HEK293 (cell line): ENCODE measurements at regions not wholly inside any gene's neighbourhood (a gene's known extent, or its start where the extent isn't known, plus 50 kb on each side); places are given as distances from the start of the nearest gene placed in this dataset.

ENCODE experiments used
- CTCF ChIA-PET: fragments of 350-600 bp; formaldehyde crosslinking; extraction: SDS; loops from one replicate; lab custom pipeline; 2021; ENCODE audit warnings: antibody characterized with exemption; lab: Yijun Ruan, JAX
- POLR2A ChIA-PET: fragments of 300-600 bp; formaldehyde crosslinking; extraction: SDS; loops from one replicate; lab custom pipeline; 2020; ENCODE audit warnings: antibody characterized with exemption, inconsistent platforms; lab: Yijun Ruan, JAX
- H3K27ac ChIP-seq: fragments of 200-500 bp; sonication (Bioruptor generic); 2 replicates; pipeline ENCODE4 v1.5.1; 2014; ENCODE audit warnings: low read depth, low read length, control low read depth, inconsistent platforms; ENCODE audit errors: extremely low read depth
- H3K36me3 ChIP-seq, 2 experiments: fragments of 200-500 bp in 1 of 2; sonication (Bioruptor generic) in 1 of 2; 1 replicate in 1 of 2; 2 replicates in 1 of 2; pipeline ENCODE4 v1.5.1; 2014 to 2017; ENCODE audit warnings: inconsistent platforms in 2 of 2, low read length in 2 of 2; ENCODE audit not compliant: control insufficient read depth in 2 of 2, insufficient read depth in 1 of 2
- H3K4me1 ChIP-seq: fragments of 200-500 bp; sonication (Bioruptor generic); 2 replicates; pipeline ENCODE4 v1.5.1; 2014; ENCODE audit warnings: mild to moderate bottlenecking, low read length, inconsistent platforms; ENCODE audit not compliant: control insufficient read depth, insufficient read depth
- H3K4me3 ChIP-seq: 2 replicates; pipeline ENCODE4 v1.5.1; 2011; ENCODE audit warnings: low read depth, mild to moderate bottlenecking, control low read depth, low read length, moderate library complexity
- H3K9me3 ChIP-seq: fragments of 200-500 bp; sonication (Bioruptor generic); 2 replicates; pipeline ENCODE4 v1.5.1; 2014; ENCODE audit warnings: low read depth, low read length, inconsistent platforms; ENCODE audit not compliant: control insufficient read depth, insufficient read depth
- OSR2 ChIP-seq: fragments of 450-650 bp; formaldehyde crosslinking; IDR thresholded peaks from 2 replicates; pipeline ENCODE4 v1.5.1; 2016; ENCODE audit warnings: missing biosample characterization, missing genetic modification characterization
- PRDM4 ChIP-seq: fragments of 450-650 bp; formaldehyde crosslinking; IDR thresholded peaks from 2 replicates; pipeline ENCODE4 v1.5.1; 2017; ENCODE audit warnings: missing biosample characterization, missing genetic modification characterization
- SETDB1 ChIP-seq: IDR thresholded peaks from one replicate; pipeline ENCODE4 v1.6.1; 2017; ENCODE audit warnings: mild to moderate bottlenecking, low read length, moderate library complexity, mixed read lengths; ENCODE audit not compliant: insufficient read length
- SP7 ChIP-seq: fragments of 450-650 bp; formaldehyde crosslinking; IDR thresholded peaks from 2 replicates; pipeline ENCODE4 v1.5.1; 2016; ENCODE audit warnings: missing biosample characterization, missing genetic modification characterization
- TRIM28 ChIP-seq: IDR thresholded peaks from 2 replicates; pipeline ENCODE4 v1.6.1; 2011; ENCODE audit warnings: low read length, control low read depth, borderline replicate concordance
- WT1 ChIP-seq: fragments of 450-650 bp; formaldehyde crosslinking; IDR thresholded peaks from 2 replicates; pipeline ENCODE4 v1.5.1; 2016; ENCODE audit warnings: missing biosample characterization, missing genetic modification characterization
- ZNF184 ChIP-seq: fragments of 450-650 bp; IDR thresholded peaks from 2 replicates; pipeline ENCODE4 v1.5.1; 2018; ENCODE audit warnings: missing biosample characterization, mild to moderate bottlenecking, missing genetic modification characterization
- ZNF221 ChIP-seq: fragments of 450-650 bp; formaldehyde crosslinking; IDR thresholded peaks from 2 replicates; pipeline ENCODE4 v1.5.1; 2017; ENCODE audit warnings: missing biosample characterization, missing genetic modification characterization, borderline replicate concordance
- ZNF274 ChIP-seq, 2 experiments: fragments of 200-500 bp in 1 of 2; fragments of 450-650 bp in 1 of 2; sonication (Bioruptor generic) in 1 of 2; formaldehyde crosslinking in 1 of 2; IDR thresholded peaks; 2 replicates each; pipeline versions ENCODE4 v1.5.1 to v1.6.1; 2014 to 2016; ENCODE audit warnings: borderline replicate concordance in 1 of 2, inconsistent platforms in 1 of 2, low read length in 1 of 2, missing biosample characterization in 1 of 2, missing genetic modification characterization in 1 of 2
- ZNF311 ChIP-seq: fragments of 450-650 bp; formaldehyde crosslinking; IDR thresholded peaks from 2 replicates; pipeline ENCODE4 v1.5.1; 2017; ENCODE audit warnings: missing biosample characterization, missing genetic modification characterization, borderline replicate concordance
- ZNF324 ChIP-seq: fragments of 450-650 bp; formaldehyde crosslinking; IDR thresholded peaks from 2 replicates; pipeline ENCODE4 v1.5.1; 2016; ENCODE audit warnings: missing biosample characterization, missing genetic modification characterization
- ZNF335 ChIP-seq: fragments of 450-650 bp; formaldehyde crosslinking; conservative IDR thresholded peaks from 2 replicates; pipeline ENCODE4 v1.5.1; 2016; ENCODE audit warnings: missing biosample characterization, missing genetic modification characterization
- ZNF394 ChIP-seq: fragments of 450-650 bp; formaldehyde crosslinking; IDR thresholded peaks from 2 replicates; pipeline ENCODE4 v1.5.1; 2016; ENCODE audit warnings: missing biosample characterization, missing genetic modification characterization, mild to moderate bottlenecking, moderate library complexity, borderline replicate concordance
- ZNF404 ChIP-seq: fragments of 450-650 bp; formaldehyde crosslinking; IDR thresholded peaks from 2 replicates; pipeline ENCODE4 v1.5.1; 2017; ENCODE audit warnings: missing biosample characterization, missing genetic modification characterization
- ZNF416 ChIP-seq: fragments of 450-650 bp; formaldehyde crosslinking; IDR thresholded peaks from 2 replicates; pipeline ENCODE4 v1.5.1; 2016; ENCODE audit warnings: missing biosample characterization, missing genetic modification characterization
- ZNF529 ChIP-seq: fragments of 450-650 bp; formaldehyde crosslinking; IDR thresholded peaks from 2 replicates; pipeline ENCODE4 v1.5.1; 2017; ENCODE audit warnings: missing genetic modification characterization, missing biosample characterization; ENCODE audit not compliant: insufficient replicate concordance
- ZNF624 ChIP-seq: fragments of 450-650 bp; formaldehyde crosslinking; IDR thresholded peaks from 2 replicates; pipeline ENCODE4 v1.5.1; 2017; ENCODE audit warnings: missing biosample characterization, missing genetic modification characterization
- ZNF639 ChIP-seq: fragments of 450-650 bp; formaldehyde crosslinking; IDR thresholded peaks from 2 replicates; pipeline ENCODE4 v1.5.1; 2016; ENCODE audit warnings: missing biosample characterization, missing genetic modification characterization
- ZNF768 ChIP-seq: fragments of 450-650 bp; formaldehyde crosslinking; IDR thresholded peaks from 2 replicates; pipeline ENCODE4 v1.5.1; 2018; ENCODE audit warnings: missing biosample characterization, mild to moderate bottlenecking, missing genetic modification characterization
- ZNF791 ChIP-seq: fragments of 450-650 bp; formaldehyde crosslinking; IDR thresholded peaks from 2 replicates; pipeline ENCODE4 v1.5.1; 2016; ENCODE audit warnings: missing biosample characterization, missing genetic modification characterization
- ZSCAN23 ChIP-seq: fragments of 450-650 bp; formaldehyde crosslinking; IDR thresholded peaks from 2 replicates; pipeline ENCODE4 v1.5.1; 2016; ENCODE audit warnings: missing biosample characterization, missing genetic modification characterization
- ZSCAN4 ChIP-seq: fragments of 450-650 bp; formaldehyde crosslinking; IDR thresholded peaks from 2 replicates; pipeline ENCODE4 v1.5.1; 2017; ENCODE audit warnings: missing biosample characterization, missing genetic modification characterization
- TF ChIP-seq, protein P1 (sequence below): fragments of 450-650 bp; formaldehyde crosslinking; IDR thresholded peaks from 2 replicates; pipeline ENCODE4 v1.5.1; 2016; ENCODE audit warnings: missing biosample characterization, missing genetic modification characterization
- TF ChIP-seq, protein P2 (sequence below): fragments of 450-650 bp; formaldehyde crosslinking; IDR thresholded peaks from 2 replicates; pipeline ENCODE4 v1.5.1; 2016; ENCODE audit warnings: missing biosample characterization, missing genetic modification characterization
- TF ChIP-seq, protein P3 (sequence below): sonication (generic); formaldehyde crosslinking; IDR thresholded peaks from 2 replicates; pipeline ENCODE4 v1.8.1; 2022; ENCODE audit warnings: mild to moderate bottlenecking, moderate library complexity, missing genetic modification reagents

- ChIA-PET CTCF (no interaction called here), POLR2A (no interaction called here)
- Histone ChIP-seq H3K9me3 (no peaks in the 10 kb centered on the region), H3K27ac (no peak overlapping the region), H3K36me3 (no peaks in the 10 kb centered on the region), H3K4me3 (no peak overlapping the region), H3K4me1 (no peaks in the 10 kb centered on the region)
- TF ChIP-seq ZNF639 (tag by site-specific recombination) (no peak), PRDM4 (tag by site-specific recombination) (no peak), ZNF335 (tag by site-specific recombination) (no peak), SP7 (tag by site-specific recombination) (no peak), ZNF324 (tag by site-specific recombination) (no peak), ZNF184 (tag by site-specific recombination) (no peak), ZNF791 (tag by site-specific recombination) (no peak), ZSCAN4 (tag by site-specific recombination) (no peak), ZNF274 (IDR thresholded peaks at IDR 0.05; ENCODE audit: low read length) (no peak), ZNF274 (tag by site-specific recombination; IDR thresholded peaks at IDR 0.05; ENCODE audit: borderline replicate concordance) (no peak), ZNF404 (tag by site-specific recombination) (no peak)
- TF ChIP-seq, all 188 proteins: peak for 0
Measured at GRCh38 chr6:48240287-48240686, 129.3 kb upstream of the PTCHD4 start.

GRCh38 chr6:48236375-48236774 lies 125.4 kb upstream of the PTCHD4 start:
- ChIA-PET POLR2A (interaction anchor here (0.6 kb wide), 1 partner anchor 8 kb away, joined by 3 read pairs; no protein-coding TSS in a partner anchor), CTCF (no interaction called here)
- Histone ChIP-seq H3K4me1 (no peaks in the 10 kb centered on the region), H3K27ac (no peak overlapping the region), H3K4me3 (no peak overlapping the region), H3K36me3 (no peaks in the 10 kb centered on the region), H3K9me3 (no peaks in the 10 kb centered on the region)
- no peak for TF ChIP-seq ZNF394 (tag by site-specific recombination)
- TF ChIP-seq ZNF529 = peak; percentile 84
- no peak for TF ChIP-seq WT1 (tag by site-specific recombination)
- TF ChIP-seq SETDB1 = peak; percentile 73
- TF ChIP-seq TRIM28 = peak; percentile 59; the same call in 1 of the 2 replicates

DNA sequence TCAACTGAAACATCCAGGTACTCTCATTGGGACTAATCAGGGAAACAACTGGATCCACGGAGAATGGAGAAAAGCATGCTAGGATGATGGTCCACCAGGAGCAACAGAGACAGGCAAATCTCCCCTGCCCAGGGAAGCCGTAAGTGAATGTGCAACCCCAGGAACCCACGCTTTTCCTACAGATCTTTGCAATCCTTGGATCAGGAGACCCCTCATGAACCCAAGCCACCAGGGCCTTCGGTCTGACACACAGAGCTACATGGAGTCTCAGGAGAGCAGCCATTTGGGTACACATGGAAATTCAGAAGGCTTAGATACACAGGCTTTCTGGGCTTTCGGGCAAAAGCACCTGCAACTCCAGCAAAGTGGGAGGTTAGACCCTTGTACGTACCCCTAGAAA lies 122.1 kb upstream of the PTCHD4 start:
- ChIA-PET CTCF (interaction anchor here (0.6 kb wide), 1 partner anchor 17 kb away, joined by 3 read pairs; no protein-coding TSS in a partner anchor), POLR2A (no interaction called here)
- Histone ChIP-seq H3K36me3 (no peaks in the 10 kb centered on the region), H3K27ac (no peak overlapping the region), H3K4me1 (no peaks in the 10 kb centered on the region), H3K9me3 (no peaks in the 10 kb centered on the region), H3K4me3 (no peak overlapping the region)
- TF ChIP-seq ZNF624 (no peak), ZSCAN23 (tag by site-specific recombination) (no peak), ZNF311 (tag by site-specific recombination) (no peak), ZNF768 (tag by site-specific recombination) (no peak), ZNF324 (tag by site-specific recombination) (no peak), ZNF404 (tag by site-specific recombination) (no peak), ZNF221 (tag by site-specific recombination) (no peak), OSR2 (no peak), ZNF416 (tag by site-specific recombination) (no peak)
- TF ChIP-seq, protein P1, sequence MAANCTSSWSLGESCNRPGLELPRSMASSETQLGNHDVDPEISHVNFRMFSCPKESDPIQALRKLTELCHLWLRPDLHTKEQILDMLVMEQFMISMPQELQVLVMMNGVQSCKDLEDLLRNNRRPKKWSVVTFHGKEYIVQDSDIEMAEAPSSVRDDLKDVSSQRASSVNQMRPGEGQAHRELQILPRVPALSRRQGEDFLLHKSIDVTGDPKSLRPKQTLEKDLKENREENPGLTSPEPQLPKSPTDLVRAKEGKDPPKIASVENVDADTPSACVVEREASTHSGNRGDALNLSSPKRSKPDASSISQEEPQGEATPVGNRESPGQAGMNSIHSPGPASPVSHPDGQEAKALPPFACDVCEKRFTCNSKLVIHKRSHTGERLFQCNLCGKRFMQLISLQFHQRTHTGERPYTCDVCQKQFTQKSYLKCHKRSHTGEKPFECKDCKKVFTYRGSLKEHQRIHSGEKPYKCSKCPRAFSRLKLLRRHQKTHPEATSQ (tag by site-specific recombination) = no peak
- TF ChIP-seq, protein P2, sequence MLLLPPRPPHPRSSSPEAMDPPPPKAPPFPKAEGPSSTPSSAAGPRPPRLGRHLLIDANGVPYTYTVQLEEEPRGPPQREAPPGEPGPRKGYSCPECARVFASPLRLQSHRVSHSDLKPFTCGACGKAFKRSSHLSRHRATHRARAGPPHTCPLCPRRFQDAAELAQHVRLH (tag by site-specific recombination) = no peak
- TF ChIP-seq, protein P3, sequence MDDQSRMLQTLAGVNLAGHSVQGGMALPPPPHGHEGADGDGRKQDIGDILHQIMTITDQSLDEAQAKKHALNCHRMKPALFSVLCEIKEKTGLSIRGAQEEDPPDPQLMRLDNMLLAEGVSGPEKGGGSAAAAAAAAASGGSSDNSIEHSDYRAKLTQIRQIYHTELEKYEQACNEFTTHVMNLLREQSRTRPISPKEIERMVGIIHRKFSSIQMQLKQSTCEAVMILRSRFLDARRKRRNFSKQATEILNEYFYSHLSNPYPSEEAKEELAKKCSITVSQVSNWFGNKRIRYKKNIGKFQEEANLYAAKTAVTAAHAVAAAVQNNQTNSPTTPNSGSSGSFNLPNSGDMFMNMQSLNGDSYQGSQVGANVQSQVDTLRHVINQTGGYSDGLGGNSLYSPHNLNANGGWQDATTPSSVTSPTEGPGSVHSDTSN (CRISPR knock-in tag) = no peak
